Fibroblast of villous mesenchyme (primary cell): ENCODE measurements at regions not wholly inside any gene's neighbourhood (a gene's known extent, or its start where the extent isn't known, plus 50 kb on each side); places are given as distances from the start of the nearest gene placed in this dataset.
"Not testable (repeated sequence)": the region's sequence is repeated elsewhere in the genome, so short reads cannot be mapped to it uniquely, and the experiment has no call there.

Experiments
- DNase-seq: peaks from one replicate; pipeline ENCODE4 v3.0.0-alpha.2; 2010; ENCODE audit warnings: low read depth
- H3K4me3 ChIP-seq: 2 replicates; pipeline ENCODE4 v1.5.1; 2011; ENCODE audit warnings: low read depth, mild to moderate bottlenecking, low read length
- TF ChIP-seq, protein P1 (sequence below): IDR thresholded peaks from 2 replicates; pipeline ENCODE4 v1.5.1; 2012; ENCODE audit warnings: low read depth, mild to moderate bottlenecking, low read length; ENCODE audit not compliant: insufficient read depth

DNA sequence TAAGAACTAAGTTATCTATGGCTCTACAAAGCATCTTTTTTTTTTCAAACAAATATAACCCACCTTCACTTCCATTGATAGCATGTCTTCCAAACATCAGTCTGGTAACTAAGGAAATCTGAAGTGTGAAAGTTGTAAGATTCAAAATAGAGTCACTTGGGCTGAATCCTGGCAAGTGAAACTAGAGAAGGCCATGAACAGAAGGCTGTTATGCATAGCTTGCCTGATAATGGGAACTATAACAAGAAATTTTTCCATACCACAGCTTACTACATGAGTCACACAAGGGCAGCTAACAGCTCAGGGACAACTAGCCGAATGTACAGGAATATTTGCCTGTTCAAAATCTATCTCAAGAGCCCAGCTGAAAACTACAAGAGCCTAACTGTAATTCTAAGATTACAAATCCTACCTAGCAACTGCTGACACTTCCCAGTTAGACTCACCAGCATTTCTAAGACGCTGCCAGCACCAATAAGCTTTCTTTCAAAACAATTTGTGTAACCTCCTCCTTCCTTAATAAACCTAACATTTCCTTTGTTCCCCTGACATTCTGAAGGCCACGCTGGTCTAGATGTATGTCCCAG is 1066.5 kb downstream of the PLOD2 start:
- H3K4me3 ChIP-seq, result no peak overlapping the region
- TF ChIP-seq, protein P1, sequence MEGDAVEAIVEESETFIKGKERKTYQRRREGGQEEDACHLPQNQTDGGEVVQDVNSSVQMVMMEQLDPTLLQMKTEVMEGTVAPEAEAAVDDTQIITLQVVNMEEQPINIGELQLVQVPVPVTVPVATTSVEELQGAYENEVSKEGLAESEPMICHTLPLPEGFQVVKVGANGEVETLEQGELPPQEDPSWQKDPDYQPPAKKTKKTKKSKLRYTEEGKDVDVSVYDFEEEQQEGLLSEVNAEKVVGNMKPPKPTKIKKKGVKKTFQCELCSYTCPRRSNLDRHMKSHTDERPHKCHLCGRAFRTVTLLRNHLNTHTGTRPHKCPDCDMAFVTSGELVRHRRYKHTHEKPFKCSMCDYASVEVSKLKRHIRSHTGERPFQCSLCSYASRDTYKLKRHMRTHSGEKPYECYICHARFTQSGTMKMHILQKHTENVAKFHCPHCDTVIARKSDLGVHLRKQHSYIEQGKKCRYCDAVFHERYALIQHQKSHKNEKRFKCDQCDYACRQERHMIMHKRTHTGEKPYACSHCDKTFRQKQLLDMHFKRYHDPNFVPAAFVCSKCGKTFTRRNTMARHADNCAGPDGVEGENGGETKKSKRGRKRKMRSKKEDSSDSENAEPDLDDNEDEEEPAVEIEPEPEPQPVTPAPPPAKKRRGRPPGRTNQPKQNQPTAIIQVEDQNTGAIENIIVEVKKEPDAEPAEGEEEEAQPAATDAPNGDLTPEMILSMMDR, result no peak
- DNase-seq, result peak; percentile 71

DNA sequence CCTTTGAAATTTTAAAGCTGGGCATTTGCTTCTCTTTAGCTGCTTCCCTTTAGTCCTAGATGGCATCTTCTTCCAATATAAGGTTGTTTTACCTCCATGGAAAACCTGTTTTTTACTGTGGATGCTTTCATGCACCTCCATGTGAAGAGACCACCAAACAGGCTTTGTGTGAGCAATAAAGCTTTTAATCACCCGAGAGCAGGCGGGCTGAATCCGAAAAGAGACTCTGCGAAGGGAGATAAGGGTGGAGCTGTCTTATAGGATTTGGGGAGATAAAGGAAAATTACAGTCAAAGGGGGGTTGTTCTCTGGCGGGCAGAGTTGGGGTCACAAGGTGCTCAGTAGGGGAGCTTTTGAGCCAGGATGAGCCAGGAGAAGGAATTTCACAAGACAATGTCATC is 1049.8 kb downstream of the PLOD2 start:
- not testable (repeated sequence) for H3K4me3 ChIP-seq, DNase-seq

DNA sequence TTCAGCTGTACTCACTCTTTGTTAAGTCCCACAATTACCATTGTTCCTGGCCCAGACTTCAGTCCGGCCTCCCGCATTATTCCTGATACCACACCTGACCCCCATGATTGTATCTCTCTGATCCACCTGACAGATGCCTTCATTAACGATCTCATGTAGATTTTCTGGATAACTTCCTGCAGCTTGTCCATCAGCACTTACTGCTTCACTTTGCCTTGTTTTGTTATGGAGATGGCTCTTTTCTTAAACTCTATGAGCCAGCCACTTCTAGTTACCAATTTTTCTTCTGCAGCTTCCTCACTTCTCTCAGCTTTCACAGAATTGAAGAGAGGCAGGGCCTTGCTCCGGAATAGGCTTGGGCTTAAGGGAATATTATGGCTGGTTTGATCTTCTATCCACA is 1044.2 kb downstream of the PLOD2 start:
- no peak for DNase-seq
- TF ChIP-seq, protein P1, result no peak

DNA sequence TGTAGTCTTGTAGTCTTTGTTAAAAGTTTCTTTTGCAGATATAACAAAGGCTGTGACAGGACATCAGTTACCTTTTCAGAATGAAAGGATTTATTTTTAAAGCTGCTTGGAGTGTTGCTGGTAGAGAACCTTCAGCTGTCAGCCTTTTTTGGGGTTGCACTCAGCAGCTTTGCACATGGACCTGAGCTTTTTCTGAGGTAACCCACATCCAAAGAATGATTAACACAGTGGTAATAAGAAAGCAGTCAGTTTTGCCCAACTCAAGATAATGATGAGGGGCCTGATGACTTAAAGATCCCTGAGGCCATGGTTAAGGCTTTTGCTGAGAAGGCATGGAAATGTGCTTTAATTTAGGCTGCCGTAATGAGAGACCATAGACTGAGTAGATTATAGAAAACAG is 1042.7 kb downstream of the PLOD2 start:
- H3K4me3 ChIP-seq, result no peak overlapping the region
- TF ChIP-seq, protein P1, result no peak
- DNase-seq, result no peak

More for the DNA sequence above, 1044.2 kb downstream of the PLOD2 start:
- H3K4me3 ChIP-seq, result no peak overlapping the region

DNA sequence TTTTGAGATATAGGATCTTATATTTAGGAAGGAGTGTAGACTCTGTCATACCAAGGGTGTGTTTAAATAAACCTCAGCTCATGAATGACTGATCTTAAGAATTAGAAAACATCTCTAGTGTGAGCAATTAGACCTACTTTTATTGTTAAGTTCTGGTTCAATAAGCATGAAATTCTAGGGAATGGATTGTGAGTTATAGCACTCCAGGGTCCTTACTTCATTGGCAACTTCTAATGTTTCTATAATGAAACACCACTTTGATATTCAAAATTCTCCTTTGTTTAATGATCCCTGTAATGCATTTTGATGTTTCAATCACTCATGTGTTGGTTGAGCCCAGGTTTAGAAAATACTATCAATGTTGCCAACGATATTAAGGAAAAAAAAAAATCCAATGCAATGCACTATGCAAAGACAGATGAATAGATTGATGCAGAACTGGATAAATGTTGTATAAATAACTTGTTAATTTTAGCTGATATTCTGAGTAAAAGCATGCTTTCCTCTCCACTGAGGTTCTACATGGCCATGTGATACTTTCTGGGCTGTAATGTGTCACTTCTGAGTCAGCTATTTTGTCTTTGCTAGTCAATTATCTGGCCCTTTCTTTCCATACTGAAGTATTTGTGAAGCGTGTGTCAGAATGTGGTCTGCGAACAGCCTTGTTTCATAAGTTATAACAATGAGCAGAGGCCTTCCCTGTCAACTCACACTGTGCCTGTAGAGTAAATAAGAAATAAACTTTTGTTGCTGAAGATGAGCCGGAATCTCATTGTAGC is 1035.9 kb downstream of the PLOD2 start:
- DNase-seq, result no peak
- TF ChIP-seq, protein P1, result no peak
- no peak overlapping the region for H3K4me3 ChIP-seq

DNA sequence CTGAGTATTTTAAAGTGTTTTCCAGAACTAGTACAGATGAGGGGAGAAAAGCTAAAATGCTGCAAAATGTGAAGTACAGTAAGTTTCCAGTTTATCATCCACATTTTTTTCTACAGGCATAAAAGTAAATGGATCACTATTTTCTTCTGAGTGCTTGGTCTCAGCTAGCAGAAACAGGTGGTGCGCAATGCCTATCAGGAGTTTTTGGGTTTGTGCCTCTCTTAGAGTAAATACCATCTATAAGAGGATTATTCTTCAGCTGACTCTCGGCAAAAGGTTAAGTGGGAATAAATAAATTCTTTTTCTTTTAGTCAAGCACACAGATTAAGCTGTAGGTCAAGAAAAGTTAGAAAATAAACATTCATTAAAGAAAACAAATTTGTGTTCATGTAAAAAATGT is 1027.7 kb downstream of the PLOD2 start:
- TF ChIP-seq, protein P1, result no peak
- no peak for DNase-seq
- H3K4me3 ChIP-seq, result no peak overlapping the region

GRCh38 chr3:145134738-145135137 is 1026.2 kb downstream of the PLOD2 start:
- H3K4me3 ChIP-seq, result no peak overlapping the region
- DNase-seq, result no peak
- TF ChIP-seq, protein P1, result no peak
